HG02798 (cell line): ENCODE measurements at regions not wholly inside any gene's neighbourhood (a gene's known extent, or its start where the extent isn't known, plus 50 kb on each side); places are given as distances from the start of the nearest gene placed in this dataset.

ENCODE experiments used
- ATAC-seq: cut with Tn5 transposase; IDR thresholded peaks from one replicate; pipeline ENCODE4 v1.9.1; 2021; ENCODE audit warnings: mild to moderate bottlenecking; ENCODE audit not compliant: unreplicated experiment, poor library complexity

- no peak for ATAC-seq
Observed at GRCh38 chr11:19352072-19352770, 111.5 kb upstream of the E2F8 start.

GRCh38 chr11:19351426-19351825 is 110.7 kb upstream of the E2F8 start:
- ATAC-seq, result no peak

- ATAC-seq, result no peak
Observed at GRCh38 chr11:19350160-19350559, 109.4 kb upstream of the E2F8 start.

- no peak for ATAC-seq
Observed at GRCh38 chr11:19349340-19350025, 108.7 kb upstream of the E2F8 start.

- no peak for ATAC-seq
Observed at GRCh38 chr11:19347911-19348310, 107.2 kb upstream of the E2F8 start.

- peak; percentile 39 for ATAC-seq
Observed at GRCh38 chr11:19345848-19346681, 105.3 kb upstream of the E2F8 start.

- peak; percentile 25 for ATAC-seq
Observed at GRCh38 chr11:19345519-19345847, 104.7 kb upstream of the E2F8 start.

GRCh38 chr11:19344661-19345518 is 104.1 kb upstream of the E2F8 start:
- peak; percentile 61 for ATAC-seq

GRCh38 chr11:19342036-19342435 is 101.3 kb upstream of the E2F8 start:
- ATAC-seq, result no peak

GRCh38 chr11:19338375-19338774 is 97.6 kb upstream of the E2F8 start:
- no peak for ATAC-seq

- ATAC-seq, result no peak
Observed at GRCh38 chr11:19337779-19338178, 97.0 kb upstream of the E2F8 start.

- no peak for ATAC-seq
Observed at GRCh38 chr11:19336331-19336730, 95.6 kb upstream of the E2F8 start.

GRCh38 chr11:19332476-19332875 is 91.7 kb upstream of the E2F8 start:
- ATAC-seq, result peak; percentile 90

GRCh38 chr11:19330416-19330815 is 89.7 kb upstream of the E2F8 start:
- no peak for ATAC-seq

- ATAC-seq, result no peak
Observed at GRCh38 chr11:19329970-19330369, 89.2 kb upstream of the E2F8 start.

- no peak for ATAC-seq
Observed at GRCh38 chr11:19328586-19329311, 88.0 kb upstream of the E2F8 start.

GRCh38 chr11:19327280-19327679 is 86.5 kb upstream of the E2F8 start:
- ATAC-seq, result no peak

GRCh38 chr11:19326499-19326898 is 85.8 kb upstream of the E2F8 start:
- ATAC-seq, result no peak

- ATAC-seq, result no peak
Observed at GRCh38 chr11:19323502-19323901, 82.8 kb upstream of the E2F8 start.

- ATAC-seq, result no peak
Observed at GRCh38 chr11:19321351-19321750, 80.6 kb upstream of the E2F8 start.
